K562 (cell line): ENCODE measurements at regions not wholly inside any gene's neighbourhood (a gene's known extent, or its start where the extent isn't known, plus 50 kb on each side); places are given as distances from the start of the nearest gene placed in this dataset.

Source experiments
- ATAC-seq: fragments of 200-7000 bp; cut with Tn5 transposase; 3 replicates; pipeline ENCODE4 v1.9.1; 2020; ENCODE audit warnings: moderate library complexity
- BruUV-seq: library from RNA; stranded (reverse); fragments of 400-500 nt; replicated peaks from 2 replicates; lab custom pipeline; 2021; lab: Mats Ljungman, UMichigan
- CTCF ChIA-PET: fragments of 300-600 bp; formaldehyde crosslinking; extraction: SDS; loops from one replicate; lab custom pipeline; 2021; ENCODE audit warnings: low intra/inter-chr PET ratio; lab: Yijun Ruan, JAX
- POLR2A ChIA-PET: fragments of 300-600, 350-650 bp; sonication (Branson Sonifier 250); formaldehyde crosslinking; extraction: SDS; loops from one replicate; lab custom pipeline; 2021; ENCODE audit warnings: antibody characterized with exemption, inconsistent platforms; lab: Yijun Ruan, JAX
- DNase-seq, 4 experiments: peaks; one replicate each; pipeline versions ENCODE4 v3.0.0 to v3.0.0-alpha.2; 2011 to 2018; ENCODE audit warnings: low spot score in 3 of 4, mixed read lengths in 3 of 4; ENCODE audit errors: extremely low read depth in 1 of 4
- FAIRE-seq: peaks from 2 replicates; lab custom pipeline; 2011; peaks lifted over from hg19 to GRCh38; lab: Jason Lieb, UNC
- H2AFZ ChIP-seq: 2 replicates; pipeline ENCODE4 v1.6.0; 2011; ENCODE audit warnings: low read depth, low read length, control low read depth, inconsistent platforms
- H3K27ac ChIP-seq: fragments of 200-600 bp; 3 replicates; pipeline ENCODE4 v1.8.0; 2011; ENCODE audit warnings: low read depth, mild to moderate bottlenecking, control low read depth, inconsistent platforms, low read length, moderate library complexity, mixed read lengths; ENCODE audit errors: extremely low read depth
- H3K27me3 ChIP-seq, 2 experiments: fragments of 300-600 bp in 1 of 2; 2 replicates in 1 of 2; 3 replicates in 1 of 2; pipeline versions ENCODE4 v1.6.0 to v1.8.0; 2011; ENCODE audit warnings: inconsistent platforms in 2 of 2, low read length in 2 of 2, mild to moderate bottlenecking in 1 of 2, mixed read lengths in 1 of 2, moderate library complexity in 1 of 2; ENCODE audit not compliant: control insufficient read depth in 2 of 2, insufficient read depth in 2 of 2
- H3K36me3 ChIP-seq: fragments of 300-600 bp; 3 replicates; pipeline ENCODE4 v1.8.0; 2011; ENCODE audit warnings: mild to moderate bottlenecking, low read length, inconsistent platforms; ENCODE audit not compliant: control insufficient read depth, insufficient read depth
- H3K4me1 ChIP-seq, 2 experiments: fragments of 200-600 bp in 1 of 2; replicated peaks in 1 of 2; 2 replicates in 1 of 2; 3 replicates in 1 of 2; pipeline versions ENCODE4 v1.5.1 to v1.8.0; 2011; ENCODE audit warnings: inconsistent platforms in 2 of 2, low read length in 2 of 2, mild to moderate bottlenecking in 1 of 2, mixed read lengths in 1 of 2, moderate library complexity in 1 of 2; ENCODE audit not compliant: control insufficient read depth in 2 of 2, insufficient read depth in 2 of 2
- H3K4me2 ChIP-seq: 2 replicates; pipeline ENCODE4 v1.6.1; 2011; ENCODE audit warnings: low read length, control low read depth, inconsistent platforms, mixed read lengths; ENCODE audit not compliant: insufficient read depth
- H3K4me3 ChIP-seq: fragments of 200-600 bp; sonication (generic), shearing (Covaris generic); 2 replicates; pipeline ENCODE4 v1.5.1; 2016; ENCODE audit warnings: control low read depth, inconsistent platforms
- H3K79me2 ChIP-seq: fragments of 200-600 bp; 3 replicates; pipeline ENCODE4 v1.8.0; 2011; ENCODE audit warnings: low read length, inconsistent platforms; ENCODE audit not compliant: control insufficient read depth, insufficient read depth
- H3K9ac ChIP-seq, 2 experiments: 2 replicates each; pipeline versions ENCODE4 v1.6.0 to v1.6.1; 2011; ENCODE audit warnings: low read depth in 2 of 2, low read length in 2 of 2, control low read depth in 1 of 2, inconsistent platforms in 1 of 2, mild to moderate bottlenecking in 1 of 2, mixed read lengths in 1 of 2; ENCODE audit not compliant: insufficient read depth in 1 of 2
- H3K9me1 ChIP-seq: one replicate; pipeline ENCODE4 v1.6.0; 2011; ENCODE audit warnings: inconsistent platforms, mild to moderate bottlenecking, low read length, moderate library complexity; ENCODE audit not compliant: control insufficient read depth, insufficient read depth
- H3K9me3 ChIP-seq: replicated peaks from 2 replicates; pipeline ENCODE4 v1.5.1; 2011; ENCODE audit warnings: low read depth, low read length, inconsistent platforms; ENCODE audit not compliant: control insufficient read depth, insufficient read depth
- H4K20me1 ChIP-seq: replicated peaks from 2 replicates; pipeline ENCODE4 v1.6.1; 2011; ENCODE audit warnings: low read length, inconsistent platforms, mixed read lengths; ENCODE audit not compliant: control insufficient read depth, insufficient read depth
- BRD9 ChIP-seq: fragments of 450-650 bp; IDR thresholded peaks from 2 replicates; pipeline ENCODE4 v1.6.1; 2018; ENCODE audit warnings: low read depth; ENCODE audit not compliant: partially characterized antibody
- NCOA6 ChIP-seq: fragments of 450-650 bp; IDR thresholded peaks from 2 replicates; pipeline ENCODE4 v1.6.1; 2017; ENCODE audit warnings: mild to moderate bottlenecking
- whole genome bisulfite sequencing: fragments of 100-300 bp; shearing (Covaris generic); methylation state at CpG from one replicate; pipeline ENCODE4 v1.1.6; 2016; ENCODE audit warnings: low coverage, mixed read lengths; ENCODE audit not compliant: insufficient coverage; ENCODE audit errors: missing lambda C conversion rate; 5-methylcytosine and 5-hydroxymethylcytosine counted together
- in situ Hi-C: fragments of 300-500 bp; cut with MboI; formaldehyde crosslinking; loops from 4 replicates; pipeline ENCODE4 v1.15.0; 2018; ENCODE audit warnings: inconsistent platforms, mixed read lengths
- intact Hi-C: fragments of 100-400 bp; cut with micrococcal nuclease; formaldehyde crosslinking; loops from 2 replicates; pipeline ENCODE4 v1.14.2; 2022
- TF ChIP-seq, protein P1 (sequence below): fragments of 250-450 bp; sonication (Bioruptor Pico); IDR thresholded peaks from 2 replicates; pipeline ENCODE4 v1.4.0; 2020; ENCODE audit warnings: mild to moderate bottlenecking, moderate library complexity

DNA sequence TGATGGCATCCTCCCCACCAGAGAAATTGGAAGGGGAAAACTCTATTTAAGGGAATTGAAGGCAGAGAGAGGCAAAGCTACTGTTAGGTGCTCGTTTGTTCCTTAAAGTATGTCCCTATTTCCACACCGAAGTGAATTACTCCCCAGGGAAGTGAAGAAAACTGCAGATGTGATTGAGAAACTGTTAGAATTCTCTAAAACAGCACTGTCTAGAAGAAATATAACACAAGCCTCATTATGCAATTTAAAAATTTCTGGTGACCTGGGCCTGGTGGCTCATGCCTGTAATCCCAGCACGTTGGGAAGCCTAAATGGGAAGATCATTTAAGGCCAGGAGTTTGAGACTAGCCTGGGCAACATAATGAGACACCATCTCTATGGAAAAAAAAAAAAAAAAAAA lies 305.0 kb downstream of the SHQ1 start:
- TF ChIP-seq NCOA6 (no peak), BRD9 (no peak)
- TF ChIP-seq, protein P1, sequence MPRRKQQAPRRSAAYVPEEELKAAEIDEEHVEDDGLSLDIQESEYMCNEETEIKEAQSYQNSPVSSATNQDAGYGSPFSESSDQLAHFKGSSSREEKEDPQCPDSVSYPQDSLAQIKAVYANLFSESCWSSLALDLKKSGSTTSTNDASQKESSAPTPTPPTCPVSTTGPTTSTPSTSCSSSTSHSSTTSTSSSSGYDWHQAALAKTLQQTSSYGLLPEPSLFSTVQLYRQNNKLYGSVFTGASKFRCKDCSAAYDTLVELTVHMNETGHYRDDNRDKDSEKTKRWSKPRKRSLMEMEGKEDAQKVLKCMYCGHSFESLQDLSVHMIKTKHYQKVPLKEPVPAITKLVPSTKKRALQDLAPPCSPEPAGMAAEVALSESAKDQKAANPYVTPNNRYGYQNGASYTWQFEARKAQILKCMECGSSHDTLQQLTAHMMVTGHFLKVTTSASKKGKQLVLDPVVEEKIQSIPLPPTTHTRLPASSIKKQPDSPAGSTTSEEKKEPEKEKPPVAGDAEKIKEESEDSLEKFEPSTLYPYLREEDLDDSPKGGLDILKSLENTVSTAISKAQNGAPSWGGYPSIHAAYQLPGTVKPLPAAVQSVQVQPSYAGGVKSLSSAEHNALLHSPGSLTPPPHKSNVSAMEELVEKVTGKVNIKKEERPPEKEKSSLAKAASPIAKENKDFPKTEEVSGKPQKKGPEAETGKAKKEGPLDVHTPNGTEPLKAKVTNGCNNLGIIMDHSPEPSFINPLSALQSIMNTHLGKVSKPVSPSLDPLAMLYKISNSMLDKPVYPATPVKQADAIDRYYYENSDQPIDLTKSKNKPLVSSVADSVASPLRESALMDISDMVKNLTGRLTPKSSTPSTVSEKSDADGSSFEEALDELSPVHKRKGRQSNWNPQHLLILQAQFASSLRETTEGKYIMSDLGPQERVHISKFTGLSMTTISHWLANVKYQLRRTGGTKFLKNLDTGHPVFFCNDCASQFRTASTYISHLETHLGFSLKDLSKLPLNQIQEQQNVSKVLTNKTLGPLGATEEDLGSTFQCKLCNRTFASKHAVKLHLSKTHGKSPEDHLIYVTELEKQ (CRISPR knock-in tag), result no peak
- TF ChIP-seq, all 486 proteins: peak for 0
- Histone ChIP-seq H3K27me3 (no peaks in the 10 kb centered on the region), H3K4me1 (no peaks in the 10 kb centered on the region), H3K4me3 (no peak overlapping the region), H3K36me3 (no peaks in the 10 kb centered on the region), H3K27ac (no peak overlapping the region), H2AFZ (no peak overlapping the region), H3K9me1 (no peaks in the 10 kb centered on the region), H3K9me3 (no peaks in the 10 kb centered on the region; the same call in 1 of the 2 replicates), H3K9ac (no peak overlapping the region), H4K20me1 (no peaks in the 10 kb centered on the region), H3K79me2 (no peaks in the 10 kb centered on the region), H3K4me2 (no peak overlapping the region)
- POLR2A ChIA-PET, result no interaction called here
- no peak for ATAC-seq
- intact Hi-C loops (no loop called here), in situ Hi-C loops (no loop called here)
- CTCF ChIA-PET, result no interaction called here
- FAIRE-seq, result no peak
- no peak for DNase-seq
- BruUV-seq, result no TSS peak
- WGBS, result 48% methylated on average over 3 of the region's 3 CpGs
